Gastroesophageal sphincter (tissue), 3 donors: ENCODE measurements at regions not wholly inside any gene's neighbourhood (a gene's known extent, or its start where the extent isn't known, plus 50 kb on each side); places are given as distances from the start of the nearest gene placed in this dataset.
"Not testable (repeated sequence)": the region's sequence is repeated elsewhere in the genome, so short reads cannot be mapped to it uniquely, and the experiment has no call there.

Source experiments
- POLR2AphosphoS5 ChIP-seq: sonication (generic); formaldehyde crosslinking; IDR thresholded peaks from one replicate; pipeline ENCODE4 v1.6.1; 2017; ENCODE audit warnings: antibody characterized with exemption
- TF ChIP-seq, protein P1 (sequence below), 4 experiments: fragments of 200-600 bp in 2 of 4; fragments of 450-650 bp in 2 of 4; sonication (generic) in 1 of 4; IDR thresholded peaks; one replicate each; pipeline ENCODE4 v1.5.1; 2017 to 2019; ENCODE audit warnings: antibody characterized with exemption in 4 of 4, mild to moderate bottlenecking in 2 of 4, moderate library complexity in 2 of 4

- TF ChIP-seq, protein P1, sequence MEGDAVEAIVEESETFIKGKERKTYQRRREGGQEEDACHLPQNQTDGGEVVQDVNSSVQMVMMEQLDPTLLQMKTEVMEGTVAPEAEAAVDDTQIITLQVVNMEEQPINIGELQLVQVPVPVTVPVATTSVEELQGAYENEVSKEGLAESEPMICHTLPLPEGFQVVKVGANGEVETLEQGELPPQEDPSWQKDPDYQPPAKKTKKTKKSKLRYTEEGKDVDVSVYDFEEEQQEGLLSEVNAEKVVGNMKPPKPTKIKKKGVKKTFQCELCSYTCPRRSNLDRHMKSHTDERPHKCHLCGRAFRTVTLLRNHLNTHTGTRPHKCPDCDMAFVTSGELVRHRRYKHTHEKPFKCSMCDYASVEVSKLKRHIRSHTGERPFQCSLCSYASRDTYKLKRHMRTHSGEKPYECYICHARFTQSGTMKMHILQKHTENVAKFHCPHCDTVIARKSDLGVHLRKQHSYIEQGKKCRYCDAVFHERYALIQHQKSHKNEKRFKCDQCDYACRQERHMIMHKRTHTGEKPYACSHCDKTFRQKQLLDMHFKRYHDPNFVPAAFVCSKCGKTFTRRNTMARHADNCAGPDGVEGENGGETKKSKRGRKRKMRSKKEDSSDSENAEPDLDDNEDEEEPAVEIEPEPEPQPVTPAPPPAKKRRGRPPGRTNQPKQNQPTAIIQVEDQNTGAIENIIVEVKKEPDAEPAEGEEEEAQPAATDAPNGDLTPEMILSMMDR (IDR thresholded peaks at IDR 0.05), result not testable (repeated sequence)
- TF ChIP-seq POLR2AphosphoS5, result not testable (repeated sequence)
Measured at GRCh38 chr15:20440390-20440789, 101.2 kb downstream of the GOLGA6L6 start.
